Bronchial epithelial cell (primary cell): ENCODE measurements at regions not wholly inside any gene's neighbourhood (a gene's known extent, or its start where the extent isn't known, plus 50 kb on each side); places are given as distances from the start of the nearest gene placed in this dataset.

Source experiments
- DNase-seq: peaks from one replicate; pipeline ENCODE4 v3.0.0-alpha.2; 2010; ENCODE audit warnings: low read depth
- FAIRE-seq: peaks from 2 replicates; lab custom pipeline; 2011; peaks lifted over from hg19 to GRCh38; lab: Jason Lieb, UNC
- H3K27me3 ChIP-seq: 2 replicates; pipeline ENCODE4 v1.5.1; 2011; ENCODE audit warnings: low read length; ENCODE audit not compliant: control insufficient read depth, insufficient read depth
- H3K36me3 ChIP-seq: 2 replicates; pipeline ENCODE4 v1.5.1; 2011; ENCODE audit warnings: low read length; ENCODE audit not compliant: control insufficient read depth, insufficient read depth
- H3K4me3 ChIP-seq: 2 replicates; pipeline ENCODE4 v1.5.1; 2011; ENCODE audit warnings: mild to moderate bottlenecking, low read depth, low read length, control low read depth
- CTCF ChIP-seq: IDR thresholded peaks from 2 replicates; pipeline ENCODE4 v1.5.1; 2011; ENCODE audit warnings: mild to moderate bottlenecking, moderate library complexity, low read length, control low read depth, inconsistent platforms; ENCODE audit not compliant: insufficient read depth, severe bottlenecking

GRCh38 chr7:117986645-117987269 is 113.5 kb upstream of the CTTNBP2 start:
- TF ChIP-seq CTCF, result no peak
- no peaks in the 10 kb centered on the region for H3K27me3 ChIP-seq
- DNase-seq, result no peak
- no peak for FAIRE-seq
- no peaks in the 10 kb centered on the region for H3K36me3 ChIP-seq
- no peak overlapping the region for H3K4me3 ChIP-seq

GRCh38 chr7:117990834-117991233 is 117.6 kb upstream of the CTTNBP2 start:
- H3K4me3 ChIP-seq, result no peak overlapping the region
- no peaks in the 10 kb centered on the region for H3K36me3 ChIP-seq
- DNase-seq (no peak), FAIRE-seq (no peak)
- H3K27me3 ChIP-seq, result no peaks in the 10 kb centered on the region
- no peak for TF ChIP-seq CTCF

GRCh38 chr7:117992635-117993376 is 119.6 kb upstream of the CTTNBP2 start:
- Histone ChIP-seq H3K36me3 (no peaks in the 10 kb centered on the region), H3K4me3 (no peak overlapping the region), H3K27me3 (no peaks in the 10 kb centered on the region)
- DNase-seq (no peak), FAIRE-seq (no peak)
- TF ChIP-seq CTCF, result no peak

- FAIRE-seq (no peak), DNase-seq (peak; percentile 62)
- Histone ChIP-seq H3K4me3 (no peak overlapping the region), H3K27me3 (no peaks in the 10 kb centered on the region), H3K36me3 (no peaks in the 10 kb centered on the region)
- TF ChIP-seq CTCF, result peak; percentile 64
Measured at GRCh38 chr7:117993377-117994003, 120.2 kb upstream of the CTTNBP2 start.

GRCh38 chr7:117995850-117996650 is 122.8 kb upstream of the CTTNBP2 start:
- Histone ChIP-seq H3K4me3 (no peak overlapping the region), H3K36me3 (no peaks in the 10 kb centered on the region), H3K27me3 (no peaks in the 10 kb centered on the region)
- no peak for TF ChIP-seq CTCF
- peak; percentile 81 for DNase-seq
- FAIRE-seq, result no peak
